OCI-LY3 (cell line): ENCODE measurements at regions not wholly inside any gene's neighbourhood (a gene's known extent, or its start where the extent isn't known, plus 50 kb on each side); places are given as distances from the start of the nearest gene placed in this dataset.

Experiments used
- H2AFZ ChIP-seq: fragments of 200-600, 300-600 bp; shearing (Covaris generic); 2 replicates; pipeline ENCODE4 v1.6.0; 2014; ENCODE audit warnings: antibody characterized with exemption, low read depth, low read length
- H3K27ac ChIP-seq: fragments of 200-600, 300-600 bp; sonication (generic); 2 replicates; pipeline ENCODE4 v1.5.1; 2014; ENCODE audit warnings: mild to moderate bottlenecking, low read length, moderate library complexity, mixed read lengths
- H3K27me3 ChIP-seq: fragments of 200-600, 300-600 bp; sonication (generic); 2 replicates; pipeline ENCODE4 v1.6.1; 2014; ENCODE audit warnings: low read depth, low read length, mixed read lengths
- H3K36me3 ChIP-seq: fragments of 200-600, 300-600 bp; sonication (generic); replicated peaks from 2 replicates; pipeline ENCODE3; 2014; ENCODE audit warnings: low read depth, low read length, mixed read lengths
- H3K4me1 ChIP-seq: fragments of 300-600, 200-600 bp; sonication (generic); 2 replicates; pipeline ENCODE4 v1.6.1; 2014; ENCODE audit warnings: low read length, mixed read lengths
- H3K4me2 ChIP-seq: fragments of 200-600, 300-600 bp; sonication (generic); 2 replicates; pipeline ENCODE4 v1.6.1; 2014; ENCODE audit warnings: low read length, mixed read lengths
- H3K4me3 ChIP-seq: fragments of 300-600, 200-600 bp; sonication (generic); 2 replicates; pipeline ENCODE4 v1.5.1; 2014; ENCODE audit warnings: antibody characterized with exemption, mild to moderate bottlenecking, low read length, moderate library complexity
- H3K79me2 ChIP-seq: fragments of 300-600, 200-600 bp; shearing (Covaris generic); 2 replicates; pipeline ENCODE4 v1.6.1; 2014; ENCODE audit warnings: mild to moderate bottlenecking, low read length, mixed read lengths
- H3K9ac ChIP-seq: fragments of 300-600, 200-600 bp; shearing (Covaris generic); 2 replicates; pipeline ENCODE4 v1.6.0; 2014; ENCODE audit warnings: mild to moderate bottlenecking, low read length, moderate library complexity
- H3K9me3 ChIP-seq: fragments of 200-600, 300-600 bp; shearing (Covaris generic); 2 replicates; pipeline ENCODE4 v1.6.1; 2014; ENCODE audit warnings: low read length, mixed read lengths; ENCODE audit not compliant: insufficient read depth
- H4K20me1 ChIP-seq: fragments of 200-600, 300-600 bp; sonication (generic); 2 replicates; pipeline ENCODE4 v1.6.1; 2016; ENCODE audit warnings: low read length, mixed read lengths; ENCODE audit not compliant: insufficient read depth
- EZH2phosphoT487 ChIP-seq: fragments of 200-600 bp; shearing (Covaris generic); IDR thresholded peaks from 2 replicates; pipeline ENCODE4 v1.6.1; 2018; ENCODE audit warnings: antibody characterized with exemption, mixed run types, low read depth
- TF ChIP-seq, protein P1 (sequence below): fragments of 200-600, 300-600 bp; sonication (generic); IDR thresholded peaks from 2 replicates; pipeline ENCODE4 v1.5.1; 2014; ENCODE audit warnings: antibody characterized with exemption, low read length, low read depth

DNA sequence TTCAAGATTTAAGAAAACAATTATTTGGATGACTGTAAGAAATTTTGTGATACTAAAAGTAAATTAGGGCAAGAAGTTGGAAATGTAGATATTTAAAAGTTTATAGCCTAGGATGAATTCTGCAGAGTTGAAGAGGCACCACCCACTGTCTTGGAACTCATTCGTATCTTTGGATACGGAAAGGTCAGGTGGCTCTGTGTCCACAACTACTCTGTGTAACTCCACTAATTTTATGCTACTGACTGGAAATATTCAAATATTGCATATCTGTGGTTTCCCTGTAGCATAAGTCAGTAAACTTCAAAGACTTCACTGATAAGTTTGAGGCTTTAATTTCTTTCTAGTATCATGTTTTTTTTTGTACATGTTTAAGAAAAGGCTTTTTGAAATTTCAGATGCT lies 156.9 kb upstream of the RPRM start:
- H3K4me3 ChIP-seq = no peak overlapping the region
- no peak overlapping the region for H3K4me2 ChIP-seq
- H3K9ac ChIP-seq = no peak overlapping the region
- no peaks in the 10 kb centered on the region for H3K36me3 ChIP-seq
- TF ChIP-seq EZH2phosphoT487 = no peak
- TF ChIP-seq, protein P1, sequence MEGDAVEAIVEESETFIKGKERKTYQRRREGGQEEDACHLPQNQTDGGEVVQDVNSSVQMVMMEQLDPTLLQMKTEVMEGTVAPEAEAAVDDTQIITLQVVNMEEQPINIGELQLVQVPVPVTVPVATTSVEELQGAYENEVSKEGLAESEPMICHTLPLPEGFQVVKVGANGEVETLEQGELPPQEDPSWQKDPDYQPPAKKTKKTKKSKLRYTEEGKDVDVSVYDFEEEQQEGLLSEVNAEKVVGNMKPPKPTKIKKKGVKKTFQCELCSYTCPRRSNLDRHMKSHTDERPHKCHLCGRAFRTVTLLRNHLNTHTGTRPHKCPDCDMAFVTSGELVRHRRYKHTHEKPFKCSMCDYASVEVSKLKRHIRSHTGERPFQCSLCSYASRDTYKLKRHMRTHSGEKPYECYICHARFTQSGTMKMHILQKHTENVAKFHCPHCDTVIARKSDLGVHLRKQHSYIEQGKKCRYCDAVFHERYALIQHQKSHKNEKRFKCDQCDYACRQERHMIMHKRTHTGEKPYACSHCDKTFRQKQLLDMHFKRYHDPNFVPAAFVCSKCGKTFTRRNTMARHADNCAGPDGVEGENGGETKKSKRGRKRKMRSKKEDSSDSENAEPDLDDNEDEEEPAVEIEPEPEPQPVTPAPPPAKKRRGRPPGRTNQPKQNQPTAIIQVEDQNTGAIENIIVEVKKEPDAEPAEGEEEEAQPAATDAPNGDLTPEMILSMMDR = no peak
- no peak overlapping the region for H2AFZ ChIP-seq
- no peaks in the 10 kb centered on the region for H4K20me1 ChIP-seq
- H3K4me1 ChIP-seq = no peaks in the 10 kb centered on the region
- H3K27me3 ChIP-seq = no peaks in the 10 kb centered on the region
- no peaks in the 10 kb centered on the region for H3K79me2 ChIP-seq
- no peaks in the 10 kb centered on the region for H3K9me3 ChIP-seq
- no peak overlapping the region for H3K27ac ChIP-seq

DNA sequence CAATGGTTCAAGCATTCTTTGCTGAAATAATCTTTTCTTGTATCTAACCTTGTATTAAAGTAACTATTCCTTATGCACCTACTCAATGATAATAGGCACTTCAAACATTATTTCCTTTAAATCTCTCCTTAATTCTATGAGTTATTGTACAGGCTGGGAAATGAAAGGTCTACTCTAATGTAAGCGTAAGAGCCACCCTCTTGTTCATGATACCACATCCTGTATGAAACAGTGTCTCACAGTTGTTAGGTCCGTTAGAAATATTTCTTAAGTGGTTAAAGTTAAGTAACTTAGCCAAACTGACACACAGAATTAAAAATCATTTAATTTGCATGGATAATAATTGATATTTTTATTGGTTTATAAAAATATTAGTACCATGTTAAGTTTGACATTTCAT lies 162.5 kb upstream of the RPRM start:
- Histone ChIP-seq H3K4me2 (no peak overlapping the region), H3K36me3 (no peaks in the 10 kb centered on the region), H3K27me3 (no peaks in the 10 kb centered on the region), H4K20me1 (no peaks in the 10 kb centered on the region), H3K27ac (no peak overlapping the region), H3K4me1 (no peaks in the 10 kb centered on the region), H3K4me3 (no peak overlapping the region), H3K9ac (no peak overlapping the region), H3K9me3 (no peaks in the 10 kb centered on the region), H2AFZ (no peak overlapping the region), H3K79me2 (no peaks in the 10 kb centered on the region)
- TF ChIP-seq, protein P1 = no peak
- no peak for TF ChIP-seq EZH2phosphoT487

DNA sequence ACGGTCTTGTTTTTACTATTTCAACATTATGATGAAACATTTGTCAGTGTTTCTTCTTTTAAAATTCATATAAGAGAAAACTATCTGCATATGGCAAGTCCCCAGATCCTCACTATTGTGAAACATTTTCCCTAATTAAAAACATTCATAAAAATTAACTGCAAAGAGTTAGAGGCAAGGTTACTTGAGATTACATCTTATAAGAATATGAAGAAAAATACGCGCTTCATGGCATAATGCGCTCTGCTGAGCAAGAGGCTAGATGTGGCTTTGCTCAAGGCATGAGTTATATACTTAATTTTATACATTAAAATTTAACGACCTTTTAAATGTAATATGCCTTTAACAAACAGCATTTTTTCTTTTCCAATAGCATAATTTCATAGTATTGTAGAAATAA lies 166.4 kb upstream of the RPRM start:
- Histone ChIP-seq H3K27ac (no peak overlapping the region), H2AFZ (no peak overlapping the region), H3K9me3 (no peaks in the 10 kb centered on the region)

DNA sequence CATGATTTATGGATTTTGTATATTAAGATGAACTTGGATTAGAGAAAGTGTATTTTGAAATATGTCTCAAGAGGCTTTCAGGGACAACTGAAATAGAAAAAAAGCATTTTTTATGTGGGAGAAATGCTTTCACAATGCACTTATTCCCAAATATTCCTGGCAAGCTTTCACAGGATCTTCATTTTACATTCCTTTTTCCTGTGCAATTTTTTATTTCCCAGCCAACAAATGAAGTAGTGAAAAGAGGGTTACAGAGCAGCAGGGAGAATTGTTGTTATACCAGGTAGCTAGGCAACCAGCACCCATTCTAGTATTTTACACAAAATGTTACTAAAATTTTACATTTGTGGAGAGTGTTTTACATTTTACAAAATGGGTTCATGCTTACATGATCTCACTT lies 167.0 kb upstream of the RPRM start:
- Histone ChIP-seq H3K79me2 (no peaks in the 10 kb centered on the region), H4K20me1 (no peaks in the 10 kb centered on the region), H3K36me3 (no peaks in the 10 kb centered on the region), H3K9me3 (no peaks in the 10 kb centered on the region), H3K27ac (no peak overlapping the region), H3K4me1 (no peaks in the 10 kb centered on the region), H3K4me2 (no peak overlapping the region), H3K9ac (no peak overlapping the region), H3K4me3 (no peak overlapping the region), H2AFZ (no peak overlapping the region), H3K27me3 (no peaks in the 10 kb centered on the region)
- TF ChIP-seq EZH2phosphoT487 = no peak
- TF ChIP-seq, protein P1 = no peak

More for the DNA sequence above, 166.4 kb upstream of the RPRM start:
- TF ChIP-seq, protein P1 = no peak
- no peak for TF ChIP-seq EZH2phosphoT487
- no peaks in the 10 kb centered on the region for H3K79me2 ChIP-seq
- H3K4me1 ChIP-seq = no peaks in the 10 kb centered on the region
- H4K20me1 ChIP-seq = no peaks in the 10 kb centered on the region
- H3K27me3 ChIP-seq = no peaks in the 10 kb centered on the region
- H3K9ac ChIP-seq = no peak overlapping the region
- no peak overlapping the region for H3K4me3 ChIP-seq
- H3K36me3 ChIP-seq = no peaks in the 10 kb centered on the region
- no peak overlapping the region for H3K4me2 ChIP-seq
